DMS114 treated with DMSO at 0.1 percent for 48 hours (cell line): ENCODE measurements at regions not wholly inside any gene's neighbourhood (a gene's known extent, or its start where the extent isn't known, plus 50 kb on each side); places are given as distances from the start of the nearest gene placed in this dataset.
"Not testable (repeated sequence)": the region's sequence is repeated elsewhere in the genome, so short reads cannot be mapped to it uniquely, and the experiment has no call there.

Source experiments
- DNase-seq: peaks from one replicate; lab custom pipeline; 2025; ENCODE audit not compliant: unreplicated experiment; lab: John Stamatoyannopoulos, UW

- DNase-seq, result no peak
These were observed 68.8 kb upstream of the TNFAIP3 start for GRCh38 chr6:137798261-137798660.

- no peak for DNase-seq
These were observed 68.2 kb upstream of the TNFAIP3 start for GRCh38 chr6:137798846-137799245.

GRCh38 chr6:137799950-137800568 lies 67.0 kb upstream of the TNFAIP3 start:
- no peak for DNase-seq

DNA sequence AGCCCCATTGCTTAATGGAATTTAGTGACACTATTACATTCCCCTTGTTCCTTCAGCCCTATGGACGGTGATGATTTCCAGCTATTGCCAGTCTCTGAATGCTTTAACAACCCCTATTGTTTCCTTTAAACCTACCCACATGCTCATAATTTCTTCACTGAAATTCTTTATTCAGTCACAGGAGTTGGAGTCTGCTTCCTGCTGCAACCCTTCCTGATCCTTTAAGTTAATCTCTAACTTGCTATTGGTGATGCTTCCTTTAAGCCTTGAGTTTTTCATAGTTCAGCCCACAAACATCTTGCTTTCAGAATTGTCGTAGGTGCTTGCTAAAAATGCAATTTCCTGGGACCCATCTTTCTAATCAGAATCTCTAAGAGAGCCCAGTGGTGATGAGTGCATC lies 66.3 kb upstream of the TNFAIP3 start:
- DNase-seq, result no peak

DNA sequence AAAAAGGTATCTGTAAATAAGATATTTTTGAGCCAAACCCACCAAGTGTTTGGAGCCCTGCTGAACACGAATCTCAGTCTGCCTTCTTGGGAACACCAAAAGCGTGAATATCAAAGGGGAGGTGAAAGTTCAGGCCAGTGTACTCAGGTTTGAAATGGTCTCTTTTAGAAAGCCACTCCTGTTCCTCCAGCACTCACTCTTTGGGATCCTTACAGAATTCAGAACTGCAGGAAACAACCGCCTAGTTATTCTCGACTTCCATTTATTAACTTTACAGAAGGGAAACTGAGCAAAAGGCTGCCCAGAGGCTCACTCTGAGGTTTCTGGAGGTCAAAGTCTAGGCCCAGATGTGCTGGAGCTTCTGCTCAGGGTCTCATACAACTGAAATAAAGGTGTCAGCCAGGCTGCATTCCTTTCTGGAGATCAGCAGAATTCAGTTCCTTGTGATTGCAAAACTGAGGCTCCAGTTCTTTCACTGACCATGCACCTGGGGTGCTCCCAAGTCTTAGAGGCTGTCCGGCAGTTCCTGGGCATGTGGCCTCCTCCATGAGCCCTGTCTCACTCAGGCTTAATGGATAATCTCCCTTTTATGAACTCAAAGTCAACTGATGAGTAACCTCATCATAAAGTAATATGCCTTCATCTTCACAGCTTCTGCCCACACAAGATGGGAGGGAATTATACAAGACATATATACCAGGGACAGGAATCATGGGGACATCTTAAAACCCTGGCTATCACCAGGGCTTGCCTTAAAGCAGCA lies 65.5 kb upstream of the TNFAIP3 start:
- no peak for DNase-seq

DNA sequence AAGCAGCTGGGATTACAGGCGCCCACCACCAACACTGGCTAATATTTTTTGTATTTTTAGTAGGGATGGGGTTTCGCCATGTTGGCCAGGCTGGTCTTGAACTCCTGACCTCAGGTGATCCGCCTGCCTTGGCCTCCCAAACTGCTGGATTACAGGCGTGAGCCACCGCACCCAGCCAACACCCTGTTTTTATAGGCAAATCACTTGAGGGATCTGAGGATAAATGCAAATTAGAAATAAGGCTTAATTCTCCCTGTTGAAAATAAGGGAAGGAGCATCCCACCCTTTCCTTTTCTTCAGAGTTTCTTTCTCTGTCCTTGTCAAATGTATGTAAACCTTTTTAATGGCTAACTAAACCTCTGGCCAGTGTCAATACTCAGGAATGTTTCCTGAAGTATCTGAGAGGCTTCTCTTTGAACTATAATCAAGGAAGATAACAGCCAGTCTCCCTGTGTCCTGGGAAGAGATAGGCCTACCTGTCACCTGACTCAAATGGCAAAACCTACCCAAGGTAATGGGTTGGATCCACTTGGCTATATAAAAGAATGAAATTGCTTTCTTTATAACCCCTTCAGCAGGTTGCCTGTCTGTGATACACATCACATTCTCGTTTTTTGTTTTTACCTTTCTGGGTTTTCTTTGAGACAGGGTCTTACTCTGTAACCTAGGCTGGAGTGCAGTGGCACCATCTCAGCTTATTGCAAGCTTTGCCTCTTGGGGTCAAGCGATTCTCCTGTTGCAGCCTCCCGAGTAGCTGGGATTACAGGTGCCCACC lies 64.5 kb upstream of the TNFAIP3 start:
- DNase-seq, result no peak

- DNase-seq, result no peak
These were observed 62.4 kb upstream of the TNFAIP3 start for GRCh38 chr6:137804637-137805036.

- no peak for DNase-seq
These were observed 61.4 kb upstream of the TNFAIP3 start for GRCh38 chr6:137805622-137806021.

GRCh38 chr6:137806914-137807682 lies 60.0 kb upstream of the TNFAIP3 start:
- no peak for DNase-seq

GRCh38 chr6:137808191-137808590 lies 58.9 kb upstream of the TNFAIP3 start:
- no peak for DNase-seq

DNA sequence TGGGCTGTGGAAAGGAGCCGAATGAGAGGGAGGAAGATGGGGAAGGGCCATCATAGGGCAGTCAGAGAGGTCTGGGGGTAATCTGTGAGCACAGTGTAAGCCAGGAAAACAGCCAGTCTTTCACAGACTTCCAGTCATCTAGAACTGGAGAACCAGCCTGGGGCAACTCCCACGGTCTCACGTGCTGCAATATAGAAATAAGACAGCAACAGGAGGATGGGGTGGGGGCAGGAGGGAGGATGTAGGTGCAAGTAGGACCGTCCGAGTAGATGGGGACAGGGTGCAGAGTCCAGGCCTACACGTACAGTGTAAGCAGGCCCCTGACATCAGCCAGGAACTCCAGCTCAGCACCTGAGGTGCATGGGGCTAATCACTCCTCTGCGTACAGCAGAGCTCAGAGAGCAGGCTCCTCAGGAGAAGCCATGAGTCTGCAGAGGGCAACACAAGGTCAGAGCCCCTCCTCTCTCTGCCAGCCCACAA lies 58.2 kb upstream of the TNFAIP3 start:
- DNase-seq, result no peak

- DNase-seq, result not testable (repeated sequence)
These were observed 57.0 kb upstream of the TNFAIP3 start for GRCh38 chr6:137809895-137810553.

DNA sequence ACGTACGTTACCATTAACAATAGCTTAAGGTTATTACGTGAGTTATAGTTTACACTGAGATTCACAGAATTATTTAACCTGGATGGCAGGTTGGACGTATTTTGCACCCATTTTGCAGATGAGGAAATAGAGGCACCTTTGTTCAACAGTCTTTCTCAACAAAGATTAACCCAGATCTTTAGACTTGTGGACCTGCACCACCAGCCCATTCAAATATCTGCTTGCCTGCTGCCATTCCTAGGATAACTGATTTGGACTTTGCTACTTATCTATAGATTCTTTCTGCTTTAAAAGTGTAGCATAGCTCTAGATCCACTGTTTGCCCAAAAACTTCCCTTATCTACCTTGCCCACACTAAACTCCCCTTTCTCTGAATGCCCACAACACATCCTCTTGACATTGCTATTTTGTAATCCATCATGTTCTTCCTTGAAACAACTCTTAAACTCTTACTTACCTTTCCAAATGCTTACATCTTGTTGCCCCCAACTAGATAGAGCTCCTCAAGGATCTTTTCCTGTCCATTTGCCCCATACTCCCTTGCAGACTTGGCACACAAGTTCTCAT lies 56.4 kb upstream of the TNFAIP3 start:
- DNase-seq, result no peak

DNA sequence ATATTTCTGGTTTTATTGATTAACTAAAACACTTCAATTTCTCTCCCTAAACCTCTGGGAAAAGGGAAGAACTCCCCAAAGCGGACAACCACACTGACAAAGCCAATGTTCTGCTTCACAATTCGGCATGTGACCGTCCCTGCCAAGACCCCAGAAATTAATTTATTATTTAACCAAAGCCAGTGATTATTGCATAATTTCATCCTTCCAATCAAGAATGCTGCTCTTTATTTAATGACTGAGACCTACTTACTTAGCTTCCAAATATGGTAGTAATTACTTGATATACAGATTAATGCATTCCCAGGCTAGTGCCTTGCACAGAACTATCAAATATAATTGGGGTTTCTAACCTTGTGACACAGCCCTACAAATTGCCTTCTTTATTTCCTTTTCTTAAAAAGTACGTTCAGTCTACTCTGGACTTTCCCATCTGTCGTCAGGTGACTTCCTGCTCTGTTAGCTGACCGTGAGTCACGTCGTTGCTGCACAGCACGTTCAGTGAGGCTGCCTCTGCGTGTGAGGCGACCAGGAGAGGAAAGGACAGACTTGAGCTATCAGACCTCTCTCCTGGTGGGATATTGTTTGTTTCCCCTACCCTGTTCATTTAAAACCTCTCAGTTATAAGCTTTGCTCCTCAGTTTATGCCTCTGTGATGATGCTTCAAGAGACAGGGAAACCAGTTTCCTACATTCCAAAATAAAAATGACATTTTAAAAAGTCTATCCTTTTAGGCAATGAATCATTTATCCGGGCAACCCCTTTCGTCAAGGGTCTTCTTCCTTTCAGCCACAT lies 55.7 kb upstream of the TNFAIP3 start:
- no peak for DNase-seq

- no peak for DNase-seq
These were observed 55.0 kb upstream of the TNFAIP3 start for GRCh38 chr6:137811916-137812553.

GRCh38 chr6:137813308-137813970 lies 53.6 kb upstream of the TNFAIP3 start:
- DNase-seq, result no peak

DNA sequence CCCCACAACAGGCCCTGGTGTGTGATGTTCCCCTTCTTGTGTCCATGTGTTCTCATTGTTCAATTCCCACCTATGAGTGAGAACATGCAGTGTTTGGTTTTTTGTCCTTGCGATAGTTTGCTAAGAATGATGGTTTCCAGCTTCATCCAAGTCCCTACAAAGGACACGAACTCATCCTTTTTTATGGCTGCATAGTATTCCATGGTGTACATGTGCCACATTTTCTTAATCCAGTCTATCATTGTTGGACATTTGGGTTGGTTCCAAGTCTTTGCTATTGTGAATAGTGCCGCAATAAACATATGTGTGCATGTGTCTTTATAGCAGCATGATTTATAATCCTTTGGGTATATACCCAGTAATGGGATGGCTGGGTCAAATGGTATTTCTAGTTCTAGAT lies 53.0 kb upstream of the TNFAIP3 start:
- not testable (repeated sequence) for DNase-seq

DNA sequence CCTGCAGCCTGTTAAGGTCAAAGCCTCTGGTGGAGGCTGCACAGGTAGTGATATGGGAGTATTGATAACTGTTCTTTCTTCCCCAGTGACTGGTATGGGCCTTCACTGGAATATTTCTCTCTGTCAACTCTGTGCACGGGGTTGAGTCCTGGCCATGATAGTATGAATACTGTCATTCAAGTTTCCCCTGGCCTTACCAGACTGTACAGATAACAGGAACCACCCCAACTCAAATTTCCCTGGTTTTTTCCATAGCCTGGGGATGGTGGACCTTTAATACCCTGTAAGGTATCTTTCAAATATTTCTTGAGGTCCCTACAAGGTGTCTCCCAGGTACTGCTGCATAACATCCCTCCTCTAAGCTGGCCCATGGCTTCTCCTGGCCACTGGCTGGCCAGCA lies 51.4 kb upstream of the TNFAIP3 start:
- DNase-seq, result no peak
